ENCODE measurements at regions not wholly inside any gene's neighbourhood (a gene's known extent, or its start where the extent isn't known, plus 50 kb on each side); places are given as distances from the start of the nearest gene placed in this dataset.

DNA sequence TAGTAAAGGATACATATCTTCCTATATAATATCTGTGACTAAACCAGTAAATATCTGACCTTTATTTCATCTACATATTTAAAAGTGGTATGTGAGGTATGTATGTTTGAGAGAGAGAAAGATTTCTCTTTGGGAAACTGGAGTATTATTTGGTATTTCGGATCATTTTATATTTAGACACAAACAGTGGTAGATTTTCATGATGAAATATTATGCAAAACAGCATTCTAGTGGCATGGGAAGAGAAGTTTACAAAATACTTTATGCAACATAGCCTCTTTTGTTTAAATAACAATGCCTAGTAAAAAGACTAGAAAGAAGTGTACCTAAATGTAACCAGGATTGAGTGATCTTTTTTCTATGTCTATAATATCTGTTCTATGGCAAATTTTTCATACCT is 98.6 kb upstream of the TMEM168 start:
- no peak overlapping the region for H3K27ac ChIP-seq
- DNase-seq (ENCODE audit: low spot score), result no peak
- TF ChIP-seq, protein P1, sequence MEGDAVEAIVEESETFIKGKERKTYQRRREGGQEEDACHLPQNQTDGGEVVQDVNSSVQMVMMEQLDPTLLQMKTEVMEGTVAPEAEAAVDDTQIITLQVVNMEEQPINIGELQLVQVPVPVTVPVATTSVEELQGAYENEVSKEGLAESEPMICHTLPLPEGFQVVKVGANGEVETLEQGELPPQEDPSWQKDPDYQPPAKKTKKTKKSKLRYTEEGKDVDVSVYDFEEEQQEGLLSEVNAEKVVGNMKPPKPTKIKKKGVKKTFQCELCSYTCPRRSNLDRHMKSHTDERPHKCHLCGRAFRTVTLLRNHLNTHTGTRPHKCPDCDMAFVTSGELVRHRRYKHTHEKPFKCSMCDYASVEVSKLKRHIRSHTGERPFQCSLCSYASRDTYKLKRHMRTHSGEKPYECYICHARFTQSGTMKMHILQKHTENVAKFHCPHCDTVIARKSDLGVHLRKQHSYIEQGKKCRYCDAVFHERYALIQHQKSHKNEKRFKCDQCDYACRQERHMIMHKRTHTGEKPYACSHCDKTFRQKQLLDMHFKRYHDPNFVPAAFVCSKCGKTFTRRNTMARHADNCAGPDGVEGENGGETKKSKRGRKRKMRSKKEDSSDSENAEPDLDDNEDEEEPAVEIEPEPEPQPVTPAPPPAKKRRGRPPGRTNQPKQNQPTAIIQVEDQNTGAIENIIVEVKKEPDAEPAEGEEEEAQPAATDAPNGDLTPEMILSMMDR (conservative IDR thresholded peaks at IDR 0.05; ENCODE audit: low read depth), result no peak
- ChIA-PET POLR2A (ENCODE audit: low non-redundant PET) (no interaction called here), CTCF (no interaction called here)

DNA sequence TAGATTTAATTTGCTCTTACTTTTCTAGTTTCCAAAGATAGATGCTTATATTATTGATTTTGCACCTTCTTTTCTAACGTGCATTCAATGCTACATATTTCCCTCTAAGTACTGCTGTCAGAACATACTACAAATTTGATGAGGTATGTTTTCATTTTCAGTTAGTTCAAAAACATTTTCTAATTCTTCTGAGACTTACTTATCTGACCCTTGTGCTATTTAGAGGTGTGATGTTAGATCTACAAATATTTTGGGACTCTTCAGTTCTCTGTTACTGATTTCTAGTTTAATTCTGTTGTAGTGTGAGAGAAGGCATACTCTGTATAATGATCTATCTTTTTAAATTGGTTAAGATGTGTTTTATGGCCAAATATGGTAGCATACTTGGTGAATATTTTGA is 97.8 kb upstream of the TMEM168 start:
- TF ChIP-seq, protein P1 (conservative IDR thresholded peaks at IDR 0.05; ENCODE audit: low read depth), result no peak
- no peak overlapping the region for H3K27ac ChIP-seq
- no peak for DNase-seq (ENCODE audit: low spot score)
- ChIA-PET POLR2A (ENCODE audit: low non-redundant PET) (no interaction called here), CTCF (no interaction called here)

DNA sequence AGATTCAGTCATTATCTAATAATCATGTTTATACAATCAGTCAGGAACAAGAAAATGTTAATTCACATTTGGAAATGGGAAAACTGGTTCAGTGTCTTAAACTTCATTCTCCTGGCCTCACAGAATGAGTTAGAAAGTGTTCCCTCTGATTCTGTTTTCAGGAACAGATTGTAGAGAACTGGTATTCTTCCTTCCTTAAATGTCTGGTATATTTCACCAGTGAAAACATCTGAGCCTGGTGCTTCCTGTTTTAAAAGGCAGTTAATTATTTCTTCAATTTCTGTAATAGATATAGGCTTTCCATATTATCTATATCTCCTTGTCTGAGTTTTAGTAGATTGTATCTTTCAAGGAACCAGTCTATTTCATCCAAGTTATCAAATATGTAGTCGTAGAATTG is 97.1 kb upstream of the TMEM168 start:
- CTCF ChIA-PET, result no interaction called here
- no peak overlapping the region for H3K27ac ChIP-seq
- POLR2A ChIA-PET (ENCODE audit: low non-redundant PET), result no interaction called here
- TF ChIP-seq, protein P1 (conservative IDR thresholded peaks at IDR 0.05; ENCODE audit: low read depth), result no peak
- no peak for DNase-seq (ENCODE audit: low spot score)

DNA sequence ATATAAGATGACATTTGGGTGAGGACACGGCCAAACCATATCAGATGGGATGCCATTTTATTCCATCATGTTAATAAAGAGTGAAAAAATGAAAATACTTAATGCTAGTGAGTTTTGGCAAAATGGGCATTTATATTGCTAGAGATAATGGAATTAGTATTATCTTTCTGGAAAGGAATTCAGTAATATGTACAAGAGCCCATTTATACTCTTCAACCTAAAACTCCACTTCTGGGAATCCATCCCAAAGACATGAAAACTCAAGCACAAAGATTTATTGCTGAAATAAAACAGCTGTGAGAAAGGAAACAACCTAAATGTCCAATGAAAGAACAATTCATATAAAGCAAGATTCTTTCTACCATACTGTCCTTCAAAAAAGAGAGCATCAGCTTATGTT is 96.0 kb upstream of the TMEM168 start:
- TF ChIP-seq, protein P1 (conservative IDR thresholded peaks at IDR 0.05; ENCODE audit: low read depth), result no peak
- H3K27ac ChIP-seq, result no peak overlapping the region
- ChIA-PET POLR2A (ENCODE audit: low non-redundant PET) (no interaction called here), CTCF (interaction anchor here (0.5 to 0.6 kb wide), 2 partner anchors 9 to 267 kb away, joined by 3 to 5 read pairs; no protein-coding TSS in a partner anchor)
- no peak for DNase-seq (ENCODE audit: low spot score)

DNA sequence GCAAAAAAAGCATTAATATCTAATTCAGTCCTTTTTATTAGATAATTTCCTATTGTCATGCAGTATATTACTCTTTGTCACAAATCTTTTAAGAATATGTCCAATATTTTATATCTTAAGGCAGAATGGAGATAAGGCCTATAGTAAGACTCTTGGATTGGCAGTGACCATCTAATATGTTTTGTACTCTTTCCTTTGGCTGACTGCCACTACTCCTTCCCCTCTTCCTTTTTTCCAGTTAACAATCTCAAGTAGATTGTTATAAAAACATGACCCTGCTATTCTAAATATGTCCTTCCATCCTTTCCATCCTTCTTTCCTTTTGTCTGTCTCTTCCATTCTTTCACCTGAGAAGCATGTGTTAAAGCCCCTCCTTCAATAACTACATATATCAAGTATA is 92.8 kb upstream of the TMEM168 start:
- ChIA-PET POLR2A (ENCODE audit: low non-redundant PET) (no interaction called here), CTCF (no interaction called here)
- no peak for DNase-seq (ENCODE audit: low spot score)
- TF ChIP-seq, protein P1 (conservative IDR thresholded peaks at IDR 0.05; ENCODE audit: low read depth), result no peak
- H3K27ac ChIP-seq, result no peak overlapping the region

DNA sequence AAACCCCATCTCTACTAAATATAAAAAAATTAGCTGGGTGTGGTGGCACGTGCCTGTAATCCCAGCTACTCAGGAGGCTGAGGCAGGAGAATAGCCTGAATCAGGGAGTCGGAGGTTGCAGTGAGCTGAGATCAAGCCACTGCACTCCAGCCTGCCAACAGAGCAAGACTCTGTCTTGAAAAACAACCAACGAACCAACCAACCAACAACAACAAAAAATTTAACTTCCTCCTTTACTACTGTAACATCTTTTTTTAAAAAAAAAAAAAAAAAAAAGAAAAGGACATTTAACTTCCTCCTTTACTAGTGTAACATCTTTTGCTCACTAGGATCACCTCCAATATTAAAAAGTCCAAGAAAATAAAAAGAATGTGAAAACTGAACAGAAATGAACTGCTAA is 92.3 kb upstream of the TMEM168 start:
- POLR2A ChIA-PET (ENCODE audit: low non-redundant PET), result no interaction called here
- CTCF ChIA-PET, result no interaction called here
- no peak for DNase-seq (ENCODE audit: low spot score)

More for the DNA sequence above, 92.3 kb upstream of the TMEM168 start:
- no peak overlapping the region for H3K27ac ChIP-seq
- TF ChIP-seq, protein P1 (conservative IDR thresholded peaks at IDR 0.05; ENCODE audit: low read depth), result no peak

Measured in RWPE1 (cell line).